ENCODE measurements at regions not wholly inside any gene's neighbourhood (a gene's known extent, or its start where the extent isn't known, plus 50 kb on each side); places are given as distances from the start of the nearest gene placed in this dataset.
A peak's percentile ranks its signal among the peaks of the same experiment; 100 is the strongest.
"Not testable (repeated sequence)": the region's sequence is repeated elsewhere in the genome, so short reads cannot be mapped to it uniquely, and the experiment has no call there.

DNA sequence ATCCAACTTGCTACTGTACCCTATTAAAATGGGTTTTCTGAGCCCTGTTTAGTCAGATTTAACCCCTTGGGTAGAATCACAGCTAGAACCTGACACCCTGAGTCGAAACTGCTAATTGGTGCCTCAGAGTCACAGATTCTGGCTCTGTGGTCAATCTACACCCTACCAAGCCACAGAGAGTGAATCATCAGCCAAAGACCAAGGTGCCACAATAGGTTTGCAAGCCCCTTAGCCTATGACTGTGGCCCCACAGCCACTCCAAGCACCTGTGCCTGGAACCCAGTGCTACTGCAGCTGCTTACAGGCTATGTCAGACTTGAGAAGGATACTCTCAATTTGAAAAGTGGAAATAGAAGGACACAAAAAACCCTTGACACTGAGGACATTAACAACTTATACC lies 202.8 kb upstream of the KCND2 start:
- DNase-seq, result no peak

DNA sequence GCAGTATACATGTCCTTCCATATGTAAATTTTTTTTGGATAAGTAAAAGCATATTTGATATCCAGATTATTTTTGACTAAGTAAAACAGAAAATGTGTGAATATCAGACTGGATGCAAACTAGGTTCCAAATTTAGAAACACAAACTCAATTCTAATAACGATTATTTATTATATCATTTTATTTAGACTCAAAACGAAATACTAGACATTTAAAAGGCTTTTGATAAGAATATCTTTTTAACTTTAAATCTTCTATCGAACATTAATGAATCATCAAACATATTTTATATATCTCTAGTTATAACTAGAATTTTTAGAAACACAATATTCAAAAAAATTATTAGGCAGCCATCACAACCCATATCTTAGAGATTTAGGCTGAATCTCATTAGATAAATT lies 195.2 kb upstream of the KCND2 start:
- no peak for DNase-seq

DNA sequence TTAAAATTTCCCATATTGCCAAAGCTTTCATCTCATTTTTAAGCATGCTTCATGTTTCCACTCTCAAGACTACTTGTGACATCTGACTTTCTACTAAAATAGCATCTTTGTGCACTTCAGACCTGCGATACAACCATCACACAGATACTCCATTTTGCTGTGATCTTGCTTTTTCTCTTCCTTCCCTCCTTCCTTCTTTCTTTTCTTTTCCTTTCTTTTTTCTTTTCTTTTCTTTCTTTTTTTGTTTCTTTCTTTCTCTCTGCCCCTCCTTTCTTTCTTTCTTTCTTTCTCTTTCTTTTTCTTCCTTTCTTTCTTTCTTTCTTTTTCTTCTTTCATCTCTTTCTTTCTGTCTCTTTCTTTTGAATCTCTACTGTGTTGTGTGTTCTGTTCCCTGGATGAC lies 194.0 kb upstream of the KCND2 start:
- no peak for DNase-seq

DNA sequence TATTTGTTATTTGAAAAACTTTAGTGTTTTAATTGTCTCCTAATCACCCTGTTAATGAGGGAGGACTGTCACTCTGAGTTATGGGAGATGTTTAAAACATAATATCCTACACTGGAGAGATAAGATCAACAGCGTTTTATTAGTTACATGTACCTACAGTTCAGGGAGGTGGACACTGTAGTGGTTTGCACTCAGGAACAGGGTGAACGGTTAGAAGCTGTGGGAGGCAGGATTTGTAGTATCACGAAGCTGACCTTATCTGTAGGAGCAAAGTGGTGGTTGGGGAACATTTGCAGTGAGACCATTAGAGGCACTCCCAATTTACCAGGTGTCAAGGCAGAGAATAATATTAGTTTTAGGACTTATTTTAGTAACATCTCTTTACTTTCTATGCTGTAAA lies 193.3 kb upstream of the KCND2 start:
- DNase-seq, result no peak

DNA sequence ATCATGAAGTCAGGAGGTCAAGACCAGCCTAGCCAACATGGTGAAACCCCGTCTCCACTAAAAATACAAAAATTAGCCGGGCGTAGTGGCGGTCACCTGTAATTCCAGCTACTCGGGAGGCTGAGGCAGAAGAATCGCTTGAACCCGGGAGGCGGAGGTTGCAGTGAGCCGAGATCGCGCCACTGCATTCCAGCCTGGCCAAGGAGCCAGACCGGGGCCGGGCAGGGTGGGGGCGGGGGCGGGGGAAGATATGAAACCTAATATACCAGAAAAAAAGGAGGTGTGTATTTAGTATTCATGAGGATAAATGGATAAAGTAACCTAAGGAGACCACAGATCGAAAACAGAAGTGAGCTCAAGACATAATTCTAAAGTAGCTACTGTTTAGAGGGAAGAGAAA lies 186.5 kb upstream of the KCND2 start:
- not testable (repeated sequence) for DNase-seq

DNA sequence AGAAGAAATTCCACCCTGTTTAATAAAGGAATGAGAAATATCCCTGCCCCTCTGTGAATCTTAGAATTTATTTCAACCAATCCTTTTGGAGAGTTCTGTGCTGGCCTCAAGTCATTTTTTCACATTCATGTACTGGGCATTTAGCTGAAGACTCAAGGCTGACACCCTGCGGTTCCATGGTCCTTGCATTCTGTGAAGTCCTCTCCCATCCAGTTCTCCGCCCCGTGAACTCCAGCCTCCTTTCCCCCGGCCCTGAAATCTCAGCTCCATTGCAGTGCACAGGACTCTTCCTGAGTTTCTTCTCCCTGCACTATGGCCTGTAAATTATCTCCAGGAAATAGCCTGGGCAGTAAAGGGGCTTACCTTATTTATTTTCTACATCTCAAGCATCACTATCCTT lies 183.0 kb upstream of the KCND2 start:
- DNase-seq, result no peak

DNA sequence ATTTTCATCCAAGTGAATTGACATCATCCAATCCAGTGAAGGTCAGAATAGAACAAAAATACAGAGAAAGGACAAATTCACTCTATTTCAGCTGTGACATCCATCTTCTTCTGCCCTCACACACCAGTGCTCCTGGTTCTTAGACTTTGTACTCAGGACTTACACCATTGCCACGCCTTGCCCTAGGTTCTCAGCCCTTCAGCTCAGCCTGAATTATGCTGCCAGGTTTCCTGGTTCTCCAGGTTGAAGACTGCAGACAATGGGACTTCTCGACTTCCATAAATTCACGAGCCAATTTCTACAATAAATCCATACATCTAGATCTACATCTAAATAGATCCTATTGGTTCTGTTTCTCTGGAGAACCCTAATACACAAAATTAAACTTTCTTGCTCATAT lies 181.2 kb upstream of the KCND2 start:
- DNase-seq, result no peak

DNA sequence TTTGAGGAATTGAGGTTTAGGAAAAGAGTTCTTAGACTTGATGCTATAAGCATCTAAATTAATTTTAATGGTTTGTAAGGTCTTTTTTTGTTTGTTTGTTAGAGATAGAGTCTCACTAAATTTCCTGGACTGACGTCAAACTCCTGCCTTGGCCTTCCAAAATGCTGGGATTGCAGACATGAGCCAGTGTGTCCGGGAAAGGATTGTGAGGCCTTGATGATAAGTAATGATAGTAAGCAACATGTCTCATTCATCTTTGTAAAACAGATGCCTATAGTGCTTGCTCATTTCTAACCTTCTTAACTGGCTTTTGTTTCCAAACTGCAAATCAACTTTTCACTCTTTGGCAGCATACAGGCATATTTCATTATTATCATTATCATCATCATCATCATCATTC lies 176.0 kb upstream of the KCND2 start:
- DNase-seq, result no peak

DNA sequence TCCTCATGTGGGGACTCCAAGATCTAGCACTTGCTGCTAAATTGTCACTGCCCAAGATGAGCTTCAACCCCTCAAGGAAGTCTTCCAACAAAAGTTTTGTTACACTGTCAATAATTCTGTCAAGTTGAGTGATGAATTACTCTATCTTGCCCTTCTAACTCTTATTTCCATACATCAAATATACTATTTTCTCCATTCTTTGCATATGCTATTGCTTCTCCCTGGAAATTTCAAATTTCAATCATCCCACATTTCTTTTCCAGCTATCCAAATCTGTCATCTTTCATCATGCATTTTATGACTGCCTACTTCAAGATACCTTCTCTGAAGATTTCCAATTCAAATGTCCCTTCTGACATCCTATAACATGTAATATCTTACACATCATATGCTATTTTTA lies 175.2 kb upstream of the KCND2 start:
- DNase-seq, result no peak

DNA sequence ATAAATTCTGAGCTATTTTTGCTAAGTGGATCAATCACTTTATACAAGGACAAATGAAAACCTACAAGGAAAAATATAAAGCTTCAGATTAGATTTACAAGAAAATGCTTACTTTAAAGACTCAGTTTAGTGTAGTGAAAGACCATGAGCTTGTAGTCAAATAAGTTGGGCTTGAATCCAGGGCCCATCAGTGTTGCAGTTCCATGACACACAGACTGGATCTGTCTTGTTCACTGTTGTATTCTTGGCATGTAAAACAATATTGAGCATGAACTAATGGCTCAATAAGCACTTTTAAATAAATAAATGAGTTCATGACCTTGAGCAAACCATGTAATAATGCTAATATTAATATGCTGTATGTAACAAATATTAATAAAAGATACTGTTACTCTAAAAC lies 164.6 kb upstream of the KCND2 start:
- DNase-seq, result no peak

DNA sequence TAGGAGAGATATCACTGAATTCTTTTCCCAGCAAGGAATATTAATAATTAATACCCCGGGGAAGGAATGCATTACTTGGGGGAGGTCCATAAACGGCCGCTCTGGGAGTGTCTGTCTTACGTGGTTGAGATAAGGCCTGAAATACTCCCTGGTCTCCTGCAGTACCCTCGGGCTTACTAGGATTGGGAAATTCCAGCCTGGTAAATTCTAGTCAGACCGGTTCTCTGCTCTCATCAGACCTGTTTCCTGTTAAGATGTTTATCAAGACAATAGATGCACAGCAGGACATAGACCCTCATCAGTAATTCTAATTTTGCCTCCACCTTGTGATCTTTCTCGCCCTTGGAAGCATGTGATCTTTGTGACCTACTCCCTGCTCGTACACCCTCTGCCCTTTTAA lies 162.8 kb upstream of the KCND2 start:
- no peak for DNase-seq

DNA sequence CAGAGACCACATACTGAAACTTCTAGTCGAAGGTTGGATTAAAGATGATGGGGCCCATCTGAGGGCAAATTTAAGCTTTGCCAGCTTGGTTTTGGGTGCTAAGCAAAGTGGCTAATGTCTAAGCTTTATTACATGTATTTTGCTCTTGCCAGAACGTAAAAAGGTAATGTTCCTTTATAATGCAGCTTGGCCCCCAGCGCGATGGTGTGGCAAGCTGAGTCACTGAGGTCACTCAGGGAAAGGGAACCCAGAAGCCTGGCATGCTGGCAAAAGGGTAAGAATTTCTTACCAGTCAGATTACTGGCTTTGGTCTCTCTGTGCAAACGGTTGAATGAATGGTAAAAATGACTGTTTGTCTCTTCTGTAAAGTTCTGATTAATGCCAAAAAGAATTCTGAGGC lies 158.3 kb upstream of the KCND2 start:
- DNase-seq, result no peak

DNA sequence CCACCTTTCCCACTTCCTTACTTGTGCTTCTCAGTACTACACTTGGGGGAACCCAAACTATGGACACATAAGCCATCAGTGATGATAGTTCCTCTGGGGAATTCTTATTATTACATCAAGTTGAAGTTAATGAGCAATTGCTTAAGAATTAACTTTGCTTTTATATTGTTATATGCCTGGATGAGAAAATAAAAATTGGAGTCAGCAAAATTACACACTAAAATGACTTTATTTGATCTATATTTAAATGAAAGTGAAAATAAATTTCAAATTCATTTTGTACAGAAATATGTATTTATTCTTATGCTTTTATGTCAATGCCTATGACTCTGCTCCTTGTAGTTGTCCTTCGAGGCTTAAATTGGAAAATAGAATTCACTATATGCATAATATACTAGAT lies 149.4 kb upstream of the KCND2 start:
- no peak for DNase-seq

DNA sequence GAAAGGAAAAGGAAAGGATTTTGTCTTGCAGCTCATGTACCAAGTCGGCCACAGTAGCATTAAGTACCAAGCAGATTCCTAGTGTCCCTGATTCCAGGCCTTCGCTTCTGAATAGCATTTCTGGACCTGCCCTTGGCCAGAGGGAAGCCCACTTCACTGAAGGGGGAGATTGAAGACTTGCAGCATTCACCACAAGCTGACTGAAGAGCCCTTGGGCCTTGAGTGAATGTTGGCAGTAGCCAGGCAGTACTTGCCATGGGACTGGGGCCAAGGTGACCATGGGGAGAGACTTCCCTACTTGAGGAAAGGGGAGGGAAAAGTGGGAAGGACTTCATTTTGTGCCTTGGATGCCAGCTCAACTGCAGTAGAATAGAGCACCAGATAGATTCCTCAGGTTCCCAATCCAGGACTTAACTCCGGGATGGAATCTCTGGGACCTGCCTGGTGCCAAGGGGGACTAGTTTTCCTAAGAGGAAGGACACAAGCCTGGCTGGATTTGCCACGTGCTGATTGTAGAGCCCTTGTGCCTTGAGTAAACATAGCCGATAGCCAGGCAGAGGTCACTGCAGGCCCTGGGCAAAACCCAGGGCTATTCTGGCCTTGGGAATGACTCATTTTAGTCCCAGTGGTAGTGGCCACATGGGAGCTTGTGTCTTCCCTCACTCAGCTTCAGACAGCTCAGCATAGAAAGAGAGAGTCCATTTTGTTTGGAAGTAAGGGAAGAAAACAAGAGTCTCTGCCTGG lies 141.7 kb upstream of the KCND2 start:
- no peak for DNase-seq

DNA sequence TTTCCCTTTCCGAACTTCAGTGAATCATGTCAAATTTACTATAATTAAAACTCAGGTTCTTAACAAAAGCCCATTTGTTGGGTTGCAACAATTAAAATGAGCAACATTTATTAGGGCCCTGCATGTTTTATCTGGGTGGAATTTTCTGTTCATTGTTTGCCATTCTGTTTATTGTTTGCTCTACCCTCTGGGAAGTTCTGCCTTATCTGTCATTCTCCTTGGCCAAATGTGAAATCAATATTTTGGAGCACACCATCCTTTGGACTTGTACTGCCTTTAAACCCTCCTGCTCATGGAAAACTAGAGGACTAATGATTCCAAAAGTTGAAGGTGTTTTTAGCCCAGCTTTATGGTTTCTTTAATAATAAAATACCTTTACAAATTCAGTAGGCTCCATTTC lies 134.5 kb upstream of the KCND2 start:
- no peak for DNase-seq

DNA sequence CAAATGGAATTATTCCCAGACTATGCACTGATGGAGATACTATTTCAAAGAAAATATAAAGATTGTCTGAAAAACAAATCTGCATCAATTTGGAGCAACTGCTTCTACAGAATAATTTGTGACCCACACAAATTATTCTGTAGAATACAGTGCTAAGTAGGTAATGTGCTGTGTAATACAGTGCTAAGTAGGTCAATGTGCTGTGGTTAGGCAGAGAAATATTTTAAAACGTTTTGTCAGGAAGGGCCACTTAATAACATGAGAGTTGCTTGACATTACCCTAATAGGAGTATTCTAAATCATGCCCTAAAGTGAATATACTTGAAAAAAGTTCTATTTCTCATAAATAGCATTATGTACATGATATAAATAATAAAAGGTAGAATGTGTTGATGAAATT lies 116.5 kb upstream of the KCND2 start:
- DNase-seq, result no peak

DNA sequence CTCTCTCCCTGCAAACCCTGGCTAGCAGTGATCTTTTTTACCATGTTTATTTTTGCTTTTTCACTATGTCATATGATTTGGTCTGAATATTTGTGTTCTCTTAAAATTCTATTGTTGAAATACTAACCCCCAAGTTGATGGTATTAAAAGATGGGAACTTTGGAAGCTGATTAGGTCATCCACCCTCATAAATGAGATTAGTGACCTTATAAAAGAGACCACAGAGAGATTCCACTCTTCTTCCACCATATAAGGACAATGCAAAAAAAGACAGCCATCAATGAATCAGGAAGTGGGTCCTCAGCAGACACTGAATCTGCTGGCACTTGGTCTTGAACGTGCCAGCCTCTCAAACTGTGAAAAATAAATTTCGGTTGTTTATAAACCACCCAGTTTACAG lies 112.8 kb upstream of the KCND2 start:
- no peak for DNase-seq

DNA sequence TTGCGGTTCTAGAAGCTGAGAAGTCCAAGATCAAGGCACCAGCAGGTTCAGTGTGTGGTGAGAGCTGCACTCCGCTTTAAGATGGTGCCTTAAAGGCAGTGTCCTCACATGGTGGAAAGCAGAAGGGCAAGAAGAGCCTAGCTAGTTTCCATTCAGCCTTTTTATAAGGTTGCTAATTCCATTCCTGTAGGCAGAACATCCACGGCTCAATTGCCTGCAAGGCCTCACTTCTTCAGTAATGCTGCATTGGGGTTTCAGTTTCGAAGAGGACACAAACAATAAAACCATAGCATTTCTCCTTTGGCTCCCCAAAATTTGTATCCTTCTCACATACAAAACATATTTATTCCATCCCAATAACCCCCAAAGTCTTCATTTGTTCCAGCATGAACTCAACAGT lies 109.5 kb upstream of the KCND2 start:
- no peak for DNase-seq

DNA sequence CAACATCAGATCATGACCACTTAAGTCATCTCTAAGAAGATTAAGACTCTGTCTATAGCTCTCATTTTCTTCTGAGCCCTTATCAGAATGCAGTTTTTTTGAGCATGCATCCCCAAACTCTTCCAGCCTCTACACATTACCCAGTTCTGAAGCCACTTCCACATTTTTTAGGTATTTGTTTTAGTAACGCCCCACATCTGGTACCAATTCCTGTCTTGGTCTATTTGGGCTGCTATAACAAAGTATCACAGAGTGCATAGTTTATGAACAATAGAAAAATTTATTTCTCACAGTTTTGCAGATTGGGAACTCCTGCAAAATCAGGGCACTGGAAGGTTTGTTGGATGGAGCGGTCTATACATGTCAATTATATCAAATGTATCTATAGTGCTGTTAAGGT lies 107.7 kb upstream of the KCND2 start:
- DNase-seq, result no peak

DNA sequence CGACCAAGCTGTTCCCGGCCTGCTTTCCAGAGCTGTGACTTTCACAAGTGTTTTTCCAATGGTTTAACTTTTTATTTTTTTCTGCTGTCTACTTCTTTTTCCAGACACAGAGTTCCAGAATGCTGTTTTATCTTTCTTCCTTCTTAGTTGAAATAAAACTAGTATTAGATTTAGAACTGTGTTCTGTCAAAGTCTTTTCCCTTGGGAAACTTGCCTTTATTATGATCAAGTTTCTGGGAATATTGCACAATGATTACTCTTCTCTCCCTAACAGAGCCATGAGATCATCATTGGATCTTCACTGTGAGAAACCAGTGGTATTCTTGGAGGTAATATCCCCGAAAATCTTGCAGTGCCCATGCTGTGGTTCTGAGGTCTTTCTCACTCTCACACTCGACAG lies 104.9 kb upstream of the KCND2 start:
- DNase-seq, result peak; percentile 20 to 50 (median 41)

DNA sequence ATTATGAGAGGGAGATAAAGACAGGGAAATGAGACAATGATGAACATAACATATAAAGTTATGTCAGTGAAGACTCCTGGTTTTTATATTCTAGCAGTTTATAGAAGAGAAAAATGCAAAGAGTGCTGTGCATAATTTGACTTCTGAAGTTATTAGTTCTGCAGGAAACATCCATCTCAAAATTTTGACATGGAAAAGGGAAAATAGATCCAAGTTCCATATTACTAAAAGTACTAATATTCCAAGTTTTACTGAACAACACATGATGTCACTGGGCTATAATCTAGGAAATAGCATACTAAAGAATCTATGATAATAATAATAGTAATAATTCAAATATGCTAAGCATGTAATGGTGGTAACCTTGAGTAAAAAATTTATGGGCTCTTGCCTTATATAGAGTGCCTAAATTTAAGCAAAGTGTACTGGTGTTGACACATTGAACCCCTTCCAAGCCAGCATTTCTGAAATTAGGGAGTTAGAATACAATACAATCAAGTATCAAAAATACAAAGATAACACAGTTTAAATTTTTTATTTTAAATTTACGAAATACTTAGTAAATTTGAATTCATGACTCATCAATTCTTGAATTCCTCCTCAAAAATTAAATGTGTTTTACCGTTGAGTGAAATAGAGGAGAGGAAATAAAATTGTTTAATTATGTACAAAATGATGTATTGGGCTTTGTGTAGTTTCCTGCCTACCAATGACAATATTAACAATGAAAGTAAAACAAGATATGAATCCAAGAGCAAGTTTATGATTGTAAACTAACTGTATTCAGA lies 102.8 kb upstream of the KCND2 start:
- DNase-seq, result peak; percentile 21 to 55 (median 24)

DNA sequence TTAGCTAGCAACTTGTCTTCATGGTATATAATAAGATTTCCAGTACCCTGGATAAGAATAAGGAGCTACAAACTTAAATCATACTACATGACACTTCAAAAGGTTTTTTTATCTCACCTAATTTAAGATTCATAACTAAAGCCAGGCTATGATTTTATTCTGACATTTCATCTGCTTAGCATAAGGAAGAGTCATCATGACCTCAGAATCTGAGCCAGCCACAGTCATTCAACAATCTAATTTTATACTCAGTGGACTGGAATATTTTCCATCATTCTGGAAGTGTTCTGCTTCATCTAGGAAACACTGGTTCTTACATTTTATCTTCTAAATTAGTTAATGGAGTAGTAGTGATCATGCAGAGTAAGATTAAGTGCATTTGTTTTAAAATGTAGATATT lies 102.1 kb upstream of the KCND2 start:
- DNase-seq, result peak; percentile 15 to 58 (median 30)

DNA sequence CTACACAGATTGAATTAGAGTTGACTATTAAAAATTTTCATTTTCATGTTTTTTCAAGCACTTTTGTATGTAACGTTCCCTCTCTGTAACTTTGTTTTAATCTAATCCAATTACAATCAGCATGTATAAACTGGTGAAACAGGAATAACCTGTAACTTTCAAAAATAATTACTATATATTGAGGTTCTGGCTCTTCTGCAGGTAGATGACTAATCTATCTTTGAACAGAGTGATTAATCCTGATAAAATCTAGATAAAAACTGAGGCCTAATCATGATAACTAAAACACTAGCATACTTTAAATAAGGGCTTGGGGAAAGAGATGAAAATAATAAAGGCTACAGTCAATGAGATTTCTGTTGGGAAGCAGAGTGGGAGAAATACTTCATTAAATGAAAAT lies 101.6 kb upstream of the KCND2 start:
- no peak for DNase-seq

DNA sequence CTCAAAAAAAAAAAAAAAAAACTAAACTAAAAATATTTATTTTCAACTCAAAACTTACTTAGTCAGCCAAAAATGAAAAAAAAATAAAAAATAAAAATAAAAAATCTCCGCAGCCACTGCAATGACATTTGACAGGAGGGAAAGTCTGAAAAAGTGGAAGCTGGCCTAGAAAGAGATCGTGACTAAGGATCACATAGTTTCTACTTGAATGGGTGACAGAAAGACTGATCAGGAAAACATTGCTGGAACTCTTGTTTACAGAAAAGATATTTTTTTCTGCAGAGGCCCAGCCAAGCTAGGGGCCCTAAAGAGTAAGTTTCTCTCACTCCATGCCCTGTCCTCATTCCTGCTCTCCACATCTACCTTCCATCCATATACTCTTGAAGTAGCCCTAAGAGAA lies 92.8 kb upstream of the KCND2 start:
- DNase-seq, result no peak

Measured in muscle of back (tissue), 3 donors.